ENCODE measurements at regions not wholly inside any gene's neighbourhood (a gene's known extent, or its start where the extent isn't known, plus 50 kb on each side); places are given as distances from the start of the nearest gene placed in this dataset.

DNA sequence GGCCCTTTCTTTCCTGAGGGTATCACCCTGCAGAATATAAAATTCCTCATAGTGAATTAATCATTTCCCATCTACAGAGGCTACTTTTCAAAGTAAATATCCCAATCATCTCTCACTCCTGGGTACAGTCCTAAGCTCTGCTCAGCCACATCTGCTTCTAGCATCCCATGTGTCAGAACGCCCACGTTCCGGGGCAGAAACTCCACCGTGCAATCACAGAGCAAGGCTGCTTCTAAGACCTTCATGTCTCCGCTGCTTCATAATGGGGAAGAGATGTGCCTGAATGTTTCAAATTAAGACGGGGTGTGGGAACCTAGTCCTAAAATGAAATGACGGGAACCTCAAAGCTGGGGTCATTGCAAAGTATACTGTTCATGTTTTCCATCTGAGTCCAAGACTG lies 208.8 kb upstream of the GMDS start:
- DNase-seq, result no peak
- intact Hi-C loops (cut with DNase I), result loop anchor here (10.0 kb wide), 1 partner anchor 181 kb away; no protein-coding TSS in a partner anchor
- no peak for TF ChIP-seq CTCF (IDR thresholded peaks at IDR 0.05)

GRCh38 chr6:2450546-2450945 lies 205.1 kb upstream of the GMDS start:
- no peak for TF ChIP-seq CTCF (IDR thresholded peaks at IDR 0.05)
- peak; percentile 87 for DNase-seq
- H3K36me3 ChIP-seq, result no peaks in the 10 kb centered on the region
- H3K9ac ChIP-seq (ENCODE audit: low read depth in 2 of 2, low read length in 2 of 2), result no peak overlapping the region
- no peaks in the 10 kb centered on the region for H3K9me3 ChIP-seq
- peaks cover 10% of the 10 kb centered on the region for H3K4me1 ChIP-seq
- no peak overlapping the region for H3K27ac ChIP-seq
- H3K27me3 ChIP-seq, result no peaks in the 10 kb centered on the region
- no peak overlapping the region for H3K4me3 ChIP-seq
- intact Hi-C loops (cut with DNase I), result loop anchor here (10.0 kb wide), 1 partner anchor 184 kb away; no protein-coding TSS in a partner anchor

More for the DNA sequence above, 208.8 kb upstream of the GMDS start:
- H3K4me1 ChIP-seq, result no peaks in the 10 kb centered on the region
- H3K36me3 ChIP-seq, result no peaks in the 10 kb centered on the region
- H3K27me3 ChIP-seq, result no peaks in the 10 kb centered on the region
- H3K4me3 ChIP-seq, result no peak overlapping the region
- H3K27ac ChIP-seq, result no peak overlapping the region
- no peak overlapping the region for H3K9ac ChIP-seq (ENCODE audit: low read depth in 2 of 2, low read length in 2 of 2)
- no peaks in the 10 kb centered on the region for H3K9me3 ChIP-seq

DNA sequence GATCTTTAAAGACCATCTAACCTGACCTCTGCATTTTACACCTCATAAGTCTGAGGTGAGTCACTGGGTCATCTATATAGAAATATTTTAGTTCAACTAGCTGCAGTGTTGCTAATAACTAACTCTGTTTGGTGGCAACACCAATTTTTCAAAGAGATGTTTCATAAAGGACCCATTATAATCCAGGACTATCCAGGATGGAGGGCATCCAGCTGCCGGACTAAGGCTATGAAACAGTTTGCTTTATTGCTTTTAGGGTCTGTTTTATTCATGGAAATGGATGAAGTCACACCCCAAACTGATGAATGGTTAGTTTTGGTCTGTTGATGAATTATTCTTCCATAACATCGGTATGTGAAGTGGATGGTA lies 204.2 kb upstream of the GMDS start:
- Histone ChIP-seq H3K9ac (ENCODE audit: low read depth in 2 of 2, low read length in 2 of 2) (no peak overlapping the region), H3K4me1 (peaks cover 10% of the 10 kb centered on the region), H3K36me3 (no peaks in the 10 kb centered on the region), H3K4me3 (no peak overlapping the region), H3K9me3 (no peaks in the 10 kb centered on the region), H3K27ac (no peak overlapping the region), H3K27me3 (no peaks in the 10 kb centered on the region)
- no peak for TF ChIP-seq CTCF (IDR thresholded peaks at IDR 0.05)
- intact Hi-C loops (cut with DNase I), result loop anchor here (5.0 to 10.0 kb wide), 2 partner anchors 95 to 852 kb away; no protein-coding TSS in a partner anchor
- DNase-seq, result no peak

DNA sequence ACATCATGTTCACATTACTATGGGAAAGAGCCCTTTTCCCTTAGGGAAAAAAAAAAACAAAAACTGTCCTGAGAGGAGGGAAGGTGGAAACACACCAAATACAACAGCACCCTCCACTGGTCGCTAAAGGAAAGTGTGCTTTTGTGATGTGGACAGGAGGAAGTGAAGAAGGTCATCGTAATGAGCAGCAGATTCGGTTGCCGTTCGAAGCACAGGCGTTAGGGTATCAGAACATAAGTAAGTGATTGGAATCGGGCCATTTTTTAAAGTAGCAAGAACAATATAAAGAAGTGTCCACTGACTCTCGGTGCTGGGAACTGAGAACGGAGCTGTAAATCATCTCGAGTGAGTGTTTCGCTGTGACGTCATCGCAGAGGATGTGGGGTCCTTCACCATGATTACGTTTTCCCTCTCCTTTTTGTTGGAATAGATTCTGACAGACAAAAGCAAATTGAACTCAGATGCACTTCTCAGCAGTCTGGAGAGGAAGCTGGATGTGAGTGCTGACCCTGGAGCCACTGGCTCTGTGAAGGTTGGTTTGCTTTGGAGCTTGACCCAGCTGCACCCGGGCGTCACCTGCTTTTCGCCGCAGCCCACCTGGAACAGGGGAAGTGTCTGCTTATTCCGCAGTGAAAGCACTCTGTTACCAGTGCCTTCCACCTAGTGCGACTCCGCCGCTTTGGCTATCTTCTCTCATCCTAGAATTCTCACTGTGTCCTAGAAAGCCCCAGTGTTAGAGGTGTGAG lies 203.6 kb upstream of the GMDS start:
- peak; percentile 61 for DNase-seq

DNA sequence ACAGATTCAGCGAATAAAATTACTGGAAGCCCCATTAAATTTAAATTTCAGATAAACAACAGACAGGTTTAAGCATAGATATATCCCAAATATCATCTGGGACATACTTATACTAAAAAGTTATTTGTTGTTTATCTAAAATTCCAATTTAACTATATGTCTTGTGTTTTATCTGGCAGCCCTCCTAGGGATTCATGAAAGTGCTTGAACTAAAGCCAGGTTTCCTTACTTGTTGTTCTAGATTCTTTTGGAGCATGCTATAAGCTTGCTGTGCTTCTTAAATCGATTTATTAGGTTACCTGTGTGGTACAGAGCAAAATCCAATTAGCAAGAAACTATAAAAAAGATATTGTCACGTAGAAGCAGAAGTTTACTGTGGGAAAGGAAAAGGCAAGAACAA lies 202.5 kb upstream of the GMDS start:
- Histone ChIP-seq H3K9ac (ENCODE audit: low read depth in 2 of 2, low read length in 2 of 2) (no peak overlapping the region), H3K4me1 (peaks cover 10% of the 10 kb centered on the region), H3K9me3 (no peaks in the 10 kb centered on the region), H3K27me3 (no peaks in the 10 kb centered on the region), H3K4me3 (no peak overlapping the region), H3K27ac (no peak overlapping the region), H3K36me3 (no peaks in the 10 kb centered on the region)
- TF ChIP-seq CTCF (IDR thresholded peaks at IDR 0.05), result no peak
- intact Hi-C loops (cut with DNase I), result loop anchor here (5.0 to 10.0 kb wide), 2 partner anchors 93 to 851 kb away; no protein-coding TSS in a partner anchor
- no peak for DNase-seq

More for the DNA sequence above, 203.6 kb upstream of the GMDS start:
- Histone ChIP-seq H3K4me3 (no peak overlapping the region), H3K4me1 (peaks cover 10% of the 10 kb centered on the region), H3K27me3 (no peaks in the 10 kb centered on the region), H3K27ac (no peak overlapping the region), H3K36me3 (no peaks in the 10 kb centered on the region), H3K9me3 (no peaks in the 10 kb centered on the region), H3K9ac (ENCODE audit: low read depth in 2 of 2, low read length in 2 of 2) (no peak overlapping the region)
- intact Hi-C loops (cut with DNase I), result loop anchor here (5.0 to 10.0 kb wide), 2 partner anchors 94 to 852 kb away; no protein-coding TSS in a partner anchor
- TF ChIP-seq CTCF (IDR thresholded peaks at IDR 0.05), result peak; percentile 49
